ENCODE measurements at regions not wholly inside any gene's neighbourhood (a gene's known extent, or its start where the extent isn't known, plus 50 kb on each side); places are given as distances from the start of the nearest gene placed in this dataset.

- Histone ChIP-seq H3K4me1 (ENCODE audit: insufficient read depth, low read length) (no peaks in the 10 kb centered on the region), H3K9me3 (ENCODE audit: control insufficient read depth in 1 of 2, insufficient read depth in 1 of 2, low read length in 2 of 2) (no peaks in the 10 kb centered on the region), H3K36me3 (ENCODE audit: insufficient read depth, low read length) (no peaks in the 10 kb centered on the region), H3K27ac (ENCODE audit: low read depth in 1 of 2, low read length in 2 of 2) (no peak overlapping the region), H3K4me3 (ENCODE audit: low read length) (no peak overlapping the region), H3K27me3 (ENCODE audit: control insufficient read depth in 1 of 2, insufficient read depth in 2 of 2, low read length in 2 of 2) (peaks cover 0 to 4% of the 10 kb centered on the region in 2 experiments)
- intact Hi-C loops (cut with DNase I, micrococcal nuclease), result no loop called here
- POLR2A ChIA-PET, result no interaction called here
- Mint-ChIP-seq H3K4me3 (no peak overlapping the region), H3K9me3 (no peaks in the 10 kb centered on the region), H3K36me3 (ENCODE audit: low read depth) (no peaks in the 10 kb centered on the region), H3K27me3 (peaks cover 16% of the 10 kb centered on the region), H3K4me1 (ENCODE audit: low read depth) (no peaks in the 10 kb centered on the region), H3K27ac (no peak overlapping the region)
- TF ChIP-seq CTCF (IDR thresholded peaks at IDR 0.05), result no peak
- CTCF ChIA-PET, result no interaction called here
- ATAC-seq (ENCODE audit: poor library complexity) (no peak), DNase-seq (no peak)
Observed at GRCh38 chr6:163741743-163742363, 327.3 kb downstream of the QKI start.

GRCh38 chr6:163741342-163741741, 326.8 kb downstream of the QKI start:
- TF ChIP-seq CTCF (IDR thresholded peaks at IDR 0.05), result no peak
- H3K27me3 Mint-ChIP-seq, result peaks cover 21% of the 10 kb centered on the region
- CTCF ChIA-PET, result no interaction called here
- no peak overlapping the region for H3K27ac ChIP-seq (ENCODE audit: low read depth in 1 of 2, low read length in 2 of 2)
- H3K9me3 ChIP-seq (ENCODE audit: control insufficient read depth in 1 of 2, insufficient read depth in 1 of 2, low read length in 2 of 2), result no peaks in the 10 kb centered on the region
- H3K4me3 ChIP-seq (ENCODE audit: low read length), result no peak overlapping the region
- POLR2A ChIA-PET, result no interaction called here
- no peak overlapping the region for H3K27ac Mint-ChIP-seq
- no peaks in the 10 kb centered on the region for H3K4me1 Mint-ChIP-seq (ENCODE audit: low read depth)
- intact Hi-C loops (cut with DNase I, micrococcal nuclease), result no loop called here
- peaks cover 0 to 4% of the 10 kb centered on the region in 2 experiments for H3K27me3 ChIP-seq (ENCODE audit: control insufficient read depth in 1 of 2, insufficient read depth in 2 of 2, low read length in 2 of 2)
- no peak overlapping the region for H3K4me3 Mint-ChIP-seq
- no peaks in the 10 kb centered on the region for H3K36me3 ChIP-seq (ENCODE audit: insufficient read depth, low read length)
- no peak for ATAC-seq (ENCODE audit: poor library complexity)
- H3K9me3 Mint-ChIP-seq, result no peaks in the 10 kb centered on the region
- no peaks in the 10 kb centered on the region for H3K4me1 ChIP-seq (ENCODE audit: insufficient read depth, low read length)
- H3K36me3 Mint-ChIP-seq (ENCODE audit: low read depth), result no peaks in the 10 kb centered on the region
- no peak for DNase-seq

GRCh38 chr6:163739966-163740365, 325.4 kb downstream of the QKI start:
- Histone ChIP-seq H3K9me3 (ENCODE audit: control insufficient read depth in 1 of 2, insufficient read depth in 1 of 2, low read length in 2 of 2) (no peaks in the 10 kb centered on the region), H3K36me3 (ENCODE audit: insufficient read depth, low read length) (no peaks in the 10 kb centered on the region), H3K27me3 (ENCODE audit: control insufficient read depth in 1 of 2, insufficient read depth in 2 of 2, low read length in 2 of 2) (peaks cover 0 to 4% of the 10 kb centered on the region in 2 experiments), H3K27ac (ENCODE audit: low read depth in 1 of 2, low read length in 2 of 2) (no peak overlapping the region), H3K4me1 (ENCODE audit: insufficient read depth, low read length) (no peaks in the 10 kb centered on the region), H3K4me3 (ENCODE audit: low read length) (no peak overlapping the region)
- Mint-ChIP-seq H3K9me3 (no peaks in the 10 kb centered on the region), H3K4me3 (no peak overlapping the region), H3K4me1 (ENCODE audit: low read depth) (no peaks in the 10 kb centered on the region), H3K36me3 (ENCODE audit: low read depth) (no peaks in the 10 kb centered on the region), H3K27me3 (peaks cover 11% of the 10 kb centered on the region), H3K27ac (no peak overlapping the region)
- CTCF ChIA-PET, result no interaction called here
- POLR2A ChIA-PET, result no interaction called here
- ATAC-seq (ENCODE audit: poor library complexity), result no peak
- TF ChIP-seq CTCF (IDR thresholded peaks at IDR 0.05), result no peak
- no peak for DNase-seq
- intact Hi-C loops (cut with DNase I, micrococcal nuclease), result no loop called here

Measured in CD4-positive, alpha-beta T cell (primary cell).